Stimulated activated CD8-positive, alpha-beta memory T cell treated with anti-CD3 and anti-CD28 coated beads, Interleukin-7, amount 100 ng/mL, for 24 hours (primary cell): ENCODE measurements at regions not wholly inside any gene's neighbourhood (a gene's known extent, or its start where the extent isn't known, plus 50 kb on each side); places are given as distances from the start of the nearest gene placed in this dataset.
"Not testable (repeated sequence)": the region's sequence is repeated elsewhere in the genome, so short reads cannot be mapped to it uniquely, and the experiment has no call there.

Source experiments
- DNase-seq: peaks from one replicate; pipeline ENCODE4 v3.0.0-alpha.2; 2020; ENCODE audit warnings: low read depth

DNA sequence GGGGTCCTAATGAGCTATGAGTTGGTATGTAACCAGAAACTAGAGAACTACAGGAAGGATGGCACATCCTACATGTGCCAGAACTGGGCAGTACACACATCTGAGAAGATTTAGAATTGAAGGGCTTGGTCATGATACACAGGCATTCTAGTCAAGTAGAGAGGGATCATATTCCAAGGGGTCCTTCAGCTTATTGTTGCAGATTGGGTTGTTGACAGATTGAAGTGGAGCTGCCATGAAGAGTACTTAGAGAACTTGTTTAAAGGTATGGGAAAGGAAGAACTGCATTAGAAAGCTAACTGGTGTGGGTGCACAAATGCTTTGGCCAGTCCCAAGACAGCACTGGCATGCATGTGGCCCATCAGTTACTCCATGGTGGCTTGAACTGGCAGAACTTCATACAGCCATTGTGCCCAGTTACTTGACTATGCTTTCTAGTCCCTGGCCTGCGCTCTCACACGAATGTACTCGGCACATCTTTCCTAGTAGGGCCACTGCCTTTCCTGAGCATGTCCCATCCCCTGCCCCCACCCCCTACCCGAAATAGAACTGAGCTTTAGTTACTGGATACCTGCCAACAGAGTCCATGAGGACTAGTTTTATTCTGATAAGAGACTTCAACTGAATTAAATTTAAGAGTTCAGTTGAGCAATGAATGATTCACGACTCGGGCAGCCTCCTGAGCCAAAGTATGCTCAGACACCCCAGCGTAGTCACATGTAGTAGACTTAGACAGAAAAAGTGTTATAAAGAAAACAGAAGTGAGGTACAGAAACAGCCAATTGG lies 64.0 kb downstream of the CCNG2 start:
- DNase-seq = no peak

DNA sequence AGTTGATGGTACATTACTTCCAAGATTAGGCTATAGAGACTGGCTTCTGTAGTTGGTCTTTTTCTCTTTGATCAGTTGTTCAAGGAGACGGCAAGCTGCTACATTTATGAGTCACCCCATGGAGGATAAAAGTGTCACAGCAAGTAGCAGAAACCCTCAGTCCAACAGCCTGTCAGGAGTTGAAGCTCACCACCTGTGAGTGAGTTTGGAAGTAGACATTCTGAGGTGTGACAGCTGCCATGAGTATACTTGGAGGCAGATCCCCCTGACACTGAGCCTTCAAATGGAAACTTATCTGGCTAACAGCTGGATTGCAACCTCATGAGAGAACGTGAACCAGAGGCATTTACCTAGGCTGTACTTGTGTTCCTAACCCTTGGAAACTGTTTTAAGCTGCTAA lies 68.0 kb downstream of the CCNG2 start:
- DNase-seq = no peak

DNA sequence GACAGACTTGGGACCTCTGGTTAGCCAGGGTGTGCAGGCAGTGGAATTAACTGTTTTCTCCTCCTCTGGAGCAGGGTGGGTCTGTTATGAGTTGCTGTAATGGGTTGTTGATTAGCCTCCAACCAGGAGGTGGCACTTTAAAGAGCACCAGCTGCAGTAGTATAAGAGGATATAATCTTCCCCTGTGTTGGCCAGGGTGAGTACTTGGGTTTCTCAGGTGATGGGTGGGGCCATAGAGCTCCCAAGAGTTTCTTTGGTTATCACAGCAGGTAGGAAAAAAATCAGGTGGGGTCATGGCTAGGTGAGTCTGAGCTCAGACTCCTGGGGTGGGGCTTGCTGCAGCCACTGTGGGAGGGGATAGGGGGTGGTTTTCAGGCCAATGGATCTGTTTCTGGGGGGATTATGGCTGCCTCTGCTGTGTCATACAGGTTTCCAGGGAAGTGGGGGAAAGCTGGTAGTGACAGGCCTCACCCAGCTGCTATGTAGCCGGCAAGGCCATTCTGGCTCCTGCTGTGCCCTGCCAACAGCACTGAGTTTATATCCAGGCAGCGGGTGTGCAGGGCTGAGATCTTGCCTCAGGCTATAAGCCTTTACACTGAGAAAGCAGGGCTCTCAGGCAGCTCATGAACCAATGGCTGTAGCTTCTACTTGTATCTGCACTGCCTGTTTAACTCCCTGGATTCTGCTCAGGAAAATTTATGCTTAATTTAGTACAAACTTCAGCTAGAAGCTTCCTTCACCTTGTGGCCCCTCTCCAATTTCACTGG lies 70.1 kb downstream of the CCNG2 start:
- DNase-seq = no peak

DNA sequence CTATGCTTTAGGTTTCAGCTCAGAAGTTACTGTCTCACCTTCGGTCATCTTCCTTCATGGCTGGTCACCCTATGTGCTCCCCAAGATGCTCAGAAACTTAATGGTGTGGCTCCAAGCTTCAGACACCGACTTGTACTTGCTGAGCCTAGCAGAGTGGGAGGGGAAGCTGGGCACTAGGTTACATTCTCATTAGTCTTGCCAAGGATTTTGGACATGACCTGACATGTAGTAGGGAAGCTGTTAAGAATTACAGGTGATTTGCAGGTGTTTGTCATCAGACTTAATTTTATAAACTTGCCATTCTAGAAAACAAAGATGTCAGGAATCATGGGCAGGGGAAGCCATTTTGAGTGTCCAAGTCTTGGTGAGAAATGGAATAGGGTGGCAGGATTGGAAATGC lies 72.4 kb downstream of the CCNG2 start:
- DNase-seq = no peak

DNA sequence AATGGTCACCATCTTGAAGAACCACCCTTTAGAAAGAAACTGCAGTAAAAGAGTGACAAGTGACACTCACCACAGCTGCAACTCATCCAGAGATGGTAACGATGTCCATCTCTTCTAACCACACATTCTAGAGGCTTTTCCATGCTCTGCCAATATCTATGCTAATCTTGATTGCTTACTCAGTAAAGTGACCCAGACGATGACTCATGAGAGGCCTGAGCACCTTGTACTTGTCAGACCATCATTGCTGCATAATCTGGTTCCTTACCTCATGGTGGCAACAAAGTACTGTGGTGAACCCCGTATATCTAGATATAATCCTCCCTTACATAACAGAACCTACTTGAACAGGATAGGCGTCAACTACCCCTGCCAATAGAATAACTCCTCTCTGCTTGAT lies 75.6 kb downstream of the CCNG2 start:
- DNase-seq = no peak

DNA sequence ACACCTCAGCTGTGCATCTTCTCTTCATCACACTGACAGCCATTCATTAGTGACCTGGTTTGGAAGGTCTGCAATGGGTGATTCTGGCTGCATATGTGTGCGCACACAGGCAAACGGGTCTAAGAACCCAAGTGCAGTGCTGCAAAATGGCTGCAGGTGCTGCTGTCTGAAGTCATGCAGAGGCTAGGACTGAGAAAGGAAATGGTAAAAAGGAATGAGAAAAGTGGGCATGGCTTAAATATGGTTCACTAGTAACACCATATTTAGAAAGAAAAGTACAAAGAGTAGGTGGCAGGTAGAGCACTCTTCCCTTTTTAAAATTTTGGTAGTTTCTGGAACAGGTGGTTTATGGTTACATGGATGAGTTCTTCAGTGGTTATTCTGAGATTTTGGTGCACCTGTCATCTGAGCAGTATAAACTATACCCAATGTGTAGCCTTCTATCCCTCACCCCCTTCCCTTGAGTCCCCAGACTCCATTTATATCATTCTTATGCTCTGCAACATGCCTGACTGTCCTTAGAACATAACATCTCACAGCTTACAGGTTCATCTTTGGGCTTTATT lies 78.4 kb downstream of the CCNG2 start:
- no peak for DNase-seq

DNA sequence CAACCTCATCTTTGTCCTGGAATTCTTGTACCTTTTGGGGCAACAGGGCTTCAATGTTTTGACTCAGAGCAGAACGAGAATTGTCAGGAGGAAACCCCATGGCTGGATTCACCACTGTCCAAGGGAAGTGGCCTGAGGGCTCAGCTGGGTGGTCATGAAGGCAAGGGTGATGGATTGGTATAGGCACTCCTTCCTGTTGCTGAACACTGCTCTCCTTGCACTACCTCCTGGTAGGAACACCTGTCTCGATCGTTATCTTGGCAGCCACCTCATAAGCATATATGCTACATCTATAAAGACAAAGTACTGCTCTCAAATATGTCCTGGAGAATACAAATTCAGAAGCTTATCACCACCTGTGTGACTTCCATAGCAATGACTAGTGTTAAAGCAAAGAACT lies 79.8 kb downstream of the CCNG2 start:
- no peak for DNase-seq

DNA sequence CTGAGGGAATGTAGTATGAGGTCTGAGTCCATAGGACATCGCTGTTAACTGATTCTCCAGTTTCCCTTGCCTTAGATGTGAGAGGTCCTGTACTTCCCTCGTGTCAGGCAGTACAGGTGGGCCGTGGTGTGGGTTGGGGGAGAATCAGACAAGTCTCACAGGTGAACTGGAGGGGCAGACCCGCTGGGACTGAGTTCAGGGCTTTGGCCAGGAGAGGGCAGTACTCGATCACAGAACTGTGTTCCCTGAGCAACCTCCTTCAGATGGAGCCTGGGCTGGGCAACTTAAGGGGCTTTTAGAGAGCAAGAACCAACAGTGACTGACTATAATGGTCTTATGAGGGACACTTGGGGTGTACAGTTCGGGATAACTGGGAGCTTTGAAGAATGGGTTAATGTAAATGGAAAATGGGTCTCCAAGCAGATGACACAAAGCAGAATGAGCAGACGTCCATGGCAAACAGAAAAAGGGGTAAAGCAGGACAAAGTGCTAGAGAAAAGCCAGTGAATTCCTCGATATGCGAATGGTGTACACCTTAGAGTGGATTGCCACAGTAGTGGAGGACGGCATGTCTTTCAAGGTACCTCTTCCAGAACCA lies 83.6 kb downstream of the CCNG2 start:
- DNase-seq = peak; percentile 39

DNA sequence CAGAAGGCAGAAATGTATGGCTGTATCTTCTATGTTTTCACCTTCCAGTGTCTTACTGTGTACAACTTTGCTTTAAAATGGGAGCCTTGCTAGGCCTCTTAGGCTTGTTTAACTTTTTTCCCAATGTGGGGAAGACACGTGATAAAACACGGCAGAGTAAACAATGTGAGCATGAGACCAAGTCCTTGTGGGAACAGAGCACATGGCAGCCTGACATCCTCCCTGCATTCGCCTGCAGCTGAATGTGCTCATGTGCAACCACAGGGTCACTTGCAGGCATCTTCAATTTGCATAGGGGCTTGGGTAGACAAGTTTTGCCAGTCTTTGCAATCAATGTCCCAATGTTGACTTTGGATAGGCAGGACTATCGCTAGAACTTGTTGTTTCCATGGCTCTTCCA lies 91.8 kb downstream of the CCNG2 start:
- no peak for DNase-seq

DNA sequence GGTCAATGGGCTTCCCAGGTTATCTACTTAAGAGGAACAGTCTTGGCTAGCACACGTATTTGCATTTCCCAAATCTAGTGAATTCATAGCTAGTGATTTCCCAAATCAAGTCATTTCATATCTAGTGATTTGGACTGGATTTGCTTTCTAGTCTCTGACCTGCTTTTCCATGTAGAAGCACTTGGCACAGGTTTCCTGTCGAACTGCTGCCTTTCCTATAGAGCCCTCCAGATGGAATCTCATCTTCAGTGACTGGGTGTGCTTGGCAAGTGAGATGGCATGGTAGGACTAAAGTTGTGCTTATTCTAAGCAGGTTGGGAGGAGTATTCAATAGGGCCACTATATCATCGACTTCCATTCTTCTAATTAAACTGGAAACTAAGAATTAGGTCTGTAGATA lies 94.7 kb downstream of the CCNG2 start:
- DNase-seq = no peak

DNA sequence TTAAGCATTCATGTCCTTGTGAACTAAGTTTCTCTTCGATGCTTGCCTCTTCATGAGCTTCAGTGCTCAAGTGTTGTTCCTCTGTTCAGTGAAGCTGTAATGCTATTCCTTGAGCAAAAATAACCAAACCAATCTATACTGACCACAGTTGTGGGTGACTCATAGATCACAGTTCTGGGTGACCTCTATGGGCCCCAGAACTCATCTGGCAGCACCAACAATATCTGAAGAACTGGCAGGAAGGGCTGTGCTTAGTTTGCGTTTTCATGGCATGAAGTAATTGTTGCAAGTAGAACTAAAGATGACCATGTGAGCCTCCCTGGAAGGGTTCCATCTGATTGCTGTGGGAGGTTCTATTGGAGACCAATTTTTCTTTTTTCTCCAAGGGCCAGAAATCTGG lies 106.2 kb downstream of the CCNG2 start:
- no peak for DNase-seq

DNA sequence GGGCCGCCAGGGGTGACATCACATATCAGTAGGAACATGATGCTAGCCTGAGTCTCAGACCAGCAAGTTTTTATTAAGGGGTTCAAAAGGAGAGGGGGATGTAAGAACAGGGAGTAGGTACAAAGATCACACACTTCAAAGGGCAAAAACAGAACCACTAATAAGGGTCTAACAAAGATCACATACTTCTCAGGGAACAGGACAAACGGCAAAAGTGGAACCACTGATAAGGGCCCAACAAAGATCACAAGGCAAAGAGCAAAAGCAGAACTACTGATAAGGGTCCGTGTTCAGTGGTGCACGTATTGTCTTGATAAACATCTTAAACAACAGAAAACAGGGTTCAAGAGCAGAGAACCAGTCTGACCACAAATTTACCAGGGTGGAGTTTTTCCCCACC lies 107.0 kb downstream of the CCNG2 start:
- not testable (repeated sequence) for DNase-seq

DNA sequence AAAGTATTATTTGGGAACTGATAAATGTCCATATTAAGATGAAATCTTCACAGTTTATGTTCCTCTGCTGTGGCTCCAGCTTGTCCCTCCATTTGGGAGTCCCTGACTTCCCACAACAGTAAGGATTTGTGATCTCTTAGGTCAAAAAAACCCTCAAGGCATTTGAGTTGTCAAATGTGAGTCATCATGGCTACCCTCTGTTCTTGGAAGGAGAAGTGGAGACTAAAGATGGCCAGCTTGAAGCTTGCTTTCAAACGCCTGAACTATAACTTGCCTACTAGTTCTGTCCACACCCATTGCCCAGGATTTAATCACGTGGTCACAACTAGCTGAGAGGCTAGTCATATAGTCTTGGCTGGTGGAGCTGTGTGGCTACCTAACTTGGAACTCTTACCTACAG lies 107.8 kb downstream of the CCNG2 start:
- DNase-seq = no peak

DNA sequence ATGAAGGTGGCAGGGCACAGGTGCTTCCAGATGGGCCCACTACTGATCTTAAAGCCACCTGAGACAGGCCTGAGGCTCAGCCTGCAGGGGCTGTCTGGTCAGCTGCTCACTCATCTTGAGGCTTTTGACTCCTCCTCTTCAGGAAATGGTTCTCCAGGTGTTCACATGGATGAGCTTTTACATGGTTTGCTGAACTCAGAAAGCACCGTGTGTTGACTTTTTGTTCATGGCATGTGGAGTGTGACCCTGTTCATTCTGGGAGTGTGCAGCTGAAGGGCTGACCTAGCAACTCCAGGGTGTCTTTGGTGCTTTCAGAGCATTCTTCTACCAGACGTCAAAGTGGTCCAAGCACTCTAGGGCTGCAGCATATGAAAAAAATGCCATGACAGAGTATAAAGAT lies 111.1 kb downstream of the CCNG2 start:
- no peak for DNase-seq

DNA sequence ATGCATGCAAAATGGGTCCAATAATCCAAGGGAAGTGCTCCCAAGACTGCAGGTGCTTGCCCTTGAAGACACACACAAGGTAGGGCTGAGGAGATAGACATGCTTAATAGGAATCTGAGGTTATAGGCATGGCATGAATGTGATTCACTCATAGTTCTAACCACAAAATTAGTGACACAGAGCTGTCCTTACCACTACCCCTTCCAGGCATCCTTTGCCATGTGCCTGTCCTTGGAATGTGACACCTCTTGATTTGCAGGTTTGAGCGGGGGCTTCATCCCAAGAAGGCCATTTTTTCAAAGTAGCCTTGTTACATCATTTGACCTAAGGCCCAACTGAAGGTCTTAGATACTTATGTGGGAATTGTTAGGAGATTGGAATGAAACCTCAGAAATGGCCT lies 112.5 kb downstream of the CCNG2 start:
- DNase-seq = no peak

DNA sequence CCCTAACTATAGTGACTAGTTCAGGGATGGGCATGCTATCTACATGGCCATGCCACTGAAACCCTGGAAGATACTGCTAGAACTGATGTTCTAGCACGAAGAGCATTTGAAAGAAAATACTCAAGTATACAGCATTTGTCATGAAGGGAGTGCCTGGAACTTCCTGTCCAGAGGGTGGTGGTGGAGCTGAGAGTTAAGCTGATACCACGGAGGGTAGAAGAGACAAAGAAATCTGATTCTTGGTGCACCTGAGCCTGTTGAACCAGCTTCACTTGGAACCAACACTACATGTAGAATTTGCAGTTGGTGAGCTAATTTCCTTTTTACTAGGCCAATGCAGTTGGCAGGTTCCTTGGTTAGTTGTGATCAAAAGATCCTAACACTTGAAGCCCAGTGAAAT lies 116.4 kb downstream of the CCNG2 start:
- no peak for DNase-seq

DNA sequence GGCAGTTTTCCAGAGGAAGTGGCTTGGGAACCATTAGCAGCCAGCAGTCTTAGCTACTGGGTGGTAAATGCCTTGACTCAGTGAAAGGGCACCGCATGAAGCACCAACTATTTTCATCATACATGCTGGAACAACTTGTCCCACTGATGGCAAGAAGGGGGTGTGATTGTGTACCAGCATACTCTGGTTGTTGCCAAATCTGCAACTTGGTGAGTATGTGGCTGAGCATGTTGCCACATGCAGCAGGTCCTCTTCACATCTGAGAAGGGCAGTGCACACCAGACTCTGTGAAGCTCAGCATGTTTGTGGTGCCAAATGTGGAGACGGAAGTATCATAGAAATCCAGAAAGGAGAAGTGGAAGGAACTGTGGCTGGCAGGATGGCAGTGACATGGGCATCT lies 122.1 kb downstream of the CCNG2 start:
- DNase-seq = not testable (repeated sequence)

DNA sequence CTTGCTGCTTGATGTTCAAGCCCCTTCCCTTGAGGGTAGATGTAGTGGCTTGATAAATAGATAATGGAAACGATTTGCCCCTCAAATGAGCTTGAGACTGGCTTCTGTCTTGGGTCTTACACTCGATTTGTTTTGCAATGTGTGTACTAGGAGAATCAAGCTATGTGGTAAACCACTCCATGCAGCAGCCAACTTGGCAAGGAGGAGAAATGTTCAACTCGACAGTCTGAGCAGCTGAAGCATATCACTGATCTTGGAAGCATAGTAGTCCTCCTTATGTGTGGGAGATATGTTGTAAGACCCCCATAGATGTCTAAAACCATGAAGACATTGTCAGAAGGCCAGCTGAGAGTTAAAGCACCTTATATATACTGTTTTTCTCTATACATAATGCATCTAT lies 125.3 kb downstream of the CCNG2 start:
- no peak for DNase-seq

DNA sequence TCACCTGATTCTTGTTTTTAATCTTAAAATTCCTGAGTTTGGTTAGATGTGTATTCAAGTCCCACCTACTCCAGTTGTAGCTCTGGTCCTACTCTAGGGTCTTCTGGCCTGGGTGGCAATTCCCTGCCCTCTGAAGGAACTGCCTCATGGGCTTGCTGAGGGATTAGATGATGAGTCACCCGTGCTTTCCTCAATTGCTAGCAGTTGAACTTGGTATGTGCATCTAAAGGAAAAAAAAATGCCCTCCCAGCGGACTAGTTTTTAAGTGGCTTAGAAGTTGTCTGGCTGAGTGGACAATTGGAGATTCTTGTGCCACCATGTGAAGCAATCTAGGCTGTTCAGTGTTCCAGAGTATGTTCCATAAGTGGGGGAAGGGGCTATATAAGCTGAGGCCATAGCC lies 127.0 kb downstream of the CCNG2 start:
- DNase-seq = no peak

DNA sequence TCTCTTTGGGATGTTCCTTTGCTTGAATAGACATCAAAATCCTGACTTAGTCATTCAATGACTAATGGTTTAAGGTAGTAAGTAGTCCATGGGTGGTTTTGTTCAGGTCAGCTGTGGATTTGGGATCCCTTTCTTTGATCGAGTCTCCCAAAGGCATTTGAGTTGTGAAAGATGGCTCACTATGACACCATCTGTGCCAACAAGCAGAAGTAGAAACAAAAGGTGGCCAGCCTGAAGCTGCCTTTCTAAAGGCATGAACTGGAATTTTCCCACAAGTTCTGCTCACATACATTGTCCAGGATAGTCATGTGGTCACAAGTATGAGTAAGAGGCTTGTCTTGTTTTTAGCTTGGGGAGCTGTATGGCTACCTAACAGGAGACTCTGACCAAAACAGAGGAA lies 129.9 kb downstream of the CCNG2 start:
- no peak for DNase-seq

DNA sequence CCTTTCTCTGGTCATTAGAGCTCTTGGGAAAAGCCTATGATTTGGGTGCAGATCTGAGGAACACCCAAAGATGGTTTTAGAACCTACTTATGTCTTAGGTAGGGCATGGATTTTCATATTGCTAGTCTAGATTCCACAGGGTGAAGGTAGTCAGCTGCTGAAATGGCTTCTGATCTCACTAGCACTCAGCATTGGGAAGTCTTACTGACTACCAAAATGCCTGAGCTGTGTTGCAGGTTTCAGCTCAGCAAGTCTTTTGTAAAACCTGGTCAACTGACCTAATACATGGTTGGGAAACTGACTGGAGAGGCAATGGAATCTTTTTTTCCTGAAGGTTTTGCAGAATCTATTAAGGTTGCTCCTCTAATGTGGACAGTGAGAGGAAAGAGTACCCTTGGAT lies 136.4 kb downstream of the CCNG2 start:
- no peak for DNase-seq

DNA sequence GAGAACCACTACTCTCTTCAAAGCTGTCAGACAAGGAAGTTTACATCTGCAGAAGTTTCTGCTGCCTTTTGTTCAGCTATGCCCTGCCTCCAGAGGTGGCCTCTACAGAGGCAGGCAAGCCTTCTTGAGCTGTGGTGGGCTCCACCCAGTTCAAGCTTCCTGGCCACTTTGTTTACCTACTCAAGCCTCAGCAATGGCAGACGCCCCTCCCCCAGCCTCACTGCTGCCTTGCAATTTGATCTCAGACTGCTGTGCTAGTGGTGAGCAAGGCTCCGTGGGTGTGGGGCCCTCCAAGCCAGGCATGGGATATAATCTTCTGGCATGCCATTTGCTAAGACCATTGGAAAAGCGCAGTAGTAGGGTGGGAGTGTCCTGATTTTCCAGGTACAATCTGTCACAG lies 144.0 kb downstream of the CCNG2 start:
- DNase-seq = not testable (repeated sequence)

DNA sequence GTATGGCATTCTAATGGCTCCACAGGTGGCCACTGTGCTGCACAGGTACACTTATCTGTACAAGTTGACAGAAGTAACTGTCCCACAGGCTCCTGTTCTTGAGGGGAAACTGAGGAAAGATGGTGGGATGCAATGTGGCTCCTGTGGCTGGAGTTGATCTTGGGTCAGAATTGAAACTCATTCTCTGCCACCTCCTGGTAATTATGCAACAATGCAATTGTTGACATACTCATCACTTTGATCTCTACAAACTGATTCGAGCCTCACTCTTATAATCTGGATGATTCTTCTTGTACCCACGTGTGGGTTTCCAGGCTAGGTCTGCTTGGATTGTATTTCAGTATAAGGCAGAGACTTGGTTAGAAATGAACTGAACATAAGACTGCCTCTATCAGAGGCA lies 148.8 kb downstream of the CCNG2 start:
- DNase-seq = no peak
